Thyroid gland (tissue), 4 donors: ENCODE measurements at regions not wholly inside any gene's neighbourhood (a gene's known extent, or its start where the extent isn't known, plus 50 kb on each side); places are given as distances from the start of the nearest gene placed in this dataset.

Experiments used
- CTCF ChIP-seq, 6 experiments: fragments of 200-600 bp in 3 of 6; fragments of 450-650 bp in 3 of 6; sonication (generic) in 3 of 6; IDR thresholded peaks; one replicate each; pipeline ENCODE4 v1.5.1; 2016 to 2019; ENCODE audit warnings: antibody characterized with exemption in 6 of 6, mild to moderate bottlenecking in 2 of 6, inconsistent platforms in 1 of 6, moderate library complexity in 1 of 6
- POLR2A ChIP-seq, 2 donors: fragments of 450-650 bp; IDR thresholded peaks; one replicate each; pipeline ENCODE4 v1.6.1; 2017; ENCODE audit warnings: antibody characterized with exemption in 2 of 2, mild to moderate bottlenecking in 2 of 2, moderate library complexity in 1 of 2

- TF ChIP-seq CTCF (IDR thresholded peaks at IDR 0.05), result no peak
- no peak for TF ChIP-seq POLR2A (IDR thresholded peaks at IDR 0.05)
Measured at GRCh38 chrX:100487795-100488194, 77.7 kb upstream of the PCDH19 start.
